HEK293 (cell line): ENCODE measurements at regions not wholly inside any gene's neighbourhood (a gene's known extent, or its start where the extent isn't known, plus 50 kb on each side); places are given as distances from the start of the nearest gene placed in this dataset.

Experiments
- CTCF ChIA-PET: fragments of 350-600 bp; formaldehyde crosslinking; extraction: SDS; loops from one replicate; lab custom pipeline; 2021; ENCODE audit warnings: antibody characterized with exemption; lab: Yijun Ruan, JAX
- POLR2A ChIA-PET: fragments of 300-600 bp; formaldehyde crosslinking; extraction: SDS; loops from one replicate; lab custom pipeline; 2020; ENCODE audit warnings: antibody characterized with exemption, inconsistent platforms; lab: Yijun Ruan, JAX
- H3K27ac ChIP-seq: fragments of 200-500 bp; sonication (Bioruptor generic); 2 replicates; pipeline ENCODE4 v1.5.1; 2014; ENCODE audit warnings: low read depth, low read length, control low read depth, inconsistent platforms; ENCODE audit errors: extremely low read depth
- H3K36me3 ChIP-seq, 2 experiments: fragments of 200-500 bp in 1 of 2; sonication (Bioruptor generic) in 1 of 2; 1 replicate in 1 of 2; 2 replicates in 1 of 2; pipeline ENCODE4 v1.5.1; 2014 to 2017; ENCODE audit warnings: inconsistent platforms in 2 of 2, low read length in 2 of 2; ENCODE audit not compliant: control insufficient read depth in 2 of 2, insufficient read depth in 1 of 2
- H3K4me1 ChIP-seq: fragments of 200-500 bp; sonication (Bioruptor generic); 2 replicates; pipeline ENCODE4 v1.5.1; 2014; ENCODE audit warnings: mild to moderate bottlenecking, low read length, inconsistent platforms; ENCODE audit not compliant: control insufficient read depth, insufficient read depth
- H3K4me3 ChIP-seq: 2 replicates; pipeline ENCODE4 v1.5.1; 2011; ENCODE audit warnings: low read depth, mild to moderate bottlenecking, control low read depth, low read length, moderate library complexity
- H3K9me3 ChIP-seq: fragments of 200-500 bp; sonication (Bioruptor generic); 2 replicates; pipeline ENCODE4 v1.5.1; 2014; ENCODE audit warnings: low read depth, low read length, inconsistent platforms; ENCODE audit not compliant: control insufficient read depth, insufficient read depth
- BCL6B ChIP-seq: fragments of 450-650 bp; formaldehyde crosslinking; IDR thresholded peaks from 2 replicates; pipeline ENCODE4 v1.5.1; 2017; ENCODE audit warnings: missing biosample characterization, missing genetic modification characterization
- INSM2 ChIP-seq: fragments of 450-650 bp; formaldehyde crosslinking; IDR thresholded peaks from 2 replicates; pipeline ENCODE4 v1.5.1; 2016; ENCODE audit warnings: missing biosample characterization, missing genetic modification characterization
- KLF16 ChIP-seq: fragments of 450-650 bp; formaldehyde crosslinking; IDR thresholded peaks from 2 replicates; pipeline ENCODE4 v1.5.1; 2017; ENCODE audit warnings: missing biosample characterization, missing genetic modification characterization
- OVOL3 ChIP-seq: fragments of 450-650 bp; formaldehyde crosslinking; IDR thresholded peaks from 2 replicates; pipeline ENCODE4 v1.5.1; 2016; ENCODE audit warnings: missing biosample characterization, missing genetic modification characterization
- PATZ1 ChIP-seq: fragments of 450-650 bp; formaldehyde crosslinking; IDR thresholded peaks from 2 replicates; pipeline ENCODE4 v1.5.1; 2016; ENCODE audit warnings: missing biosample characterization, missing genetic modification characterization
- SCRT1 ChIP-seq: fragments of 450-650 bp; formaldehyde crosslinking; IDR thresholded peaks from 2 replicates; pipeline ENCODE4 v1.5.1; 2016; ENCODE audit warnings: missing biosample characterization, missing genetic modification characterization, borderline replicate concordance
- SP2 ChIP-seq: fragments of 450-650 bp; formaldehyde crosslinking; IDR thresholded peaks from 2 replicates; pipeline ENCODE4 v1.5.1; 2016; ENCODE audit warnings: missing biosample characterization, missing genetic modification characterization
- ZFP37 ChIP-seq: fragments of 450-650 bp; formaldehyde crosslinking; IDR thresholded peaks from 2 replicates; pipeline ENCODE4 v1.5.1; 2016; ENCODE audit warnings: missing biosample characterization, missing genetic modification characterization
- ZNF202 ChIP-seq: fragments of 450-650 bp; formaldehyde crosslinking; IDR thresholded peaks from 2 replicates; pipeline ENCODE4 v1.5.1; 2016; ENCODE audit warnings: missing biosample characterization, missing genetic modification characterization, borderline replicate concordance
- ZNF324 ChIP-seq: fragments of 450-650 bp; formaldehyde crosslinking; IDR thresholded peaks from 2 replicates; pipeline ENCODE4 v1.5.1; 2016; ENCODE audit warnings: missing biosample characterization, missing genetic modification characterization
- ZNF548 ChIP-seq: fragments of 450-650 bp; formaldehyde crosslinking; IDR thresholded peaks from 2 replicates; pipeline ENCODE4 v1.5.1; 2016; ENCODE audit warnings: missing biosample characterization, missing genetic modification characterization
- ZNF571 ChIP-seq: fragments of 450-650 bp; formaldehyde crosslinking; IDR thresholded peaks from 2 replicates; pipeline ENCODE4 v1.5.0; 2017; ENCODE audit warnings: missing biosample characterization, missing genetic modification characterization
- ZNF596 ChIP-seq: fragments of 450-650 bp; IDR thresholded peaks from 2 replicates; pipeline ENCODE4 v1.5.0; 2018; ENCODE audit warnings: missing biosample characterization, mild to moderate bottlenecking, missing genetic modification characterization, moderate library complexity
- ZNF629 ChIP-seq: fragments of 450-650 bp; formaldehyde crosslinking; IDR thresholded peaks from 2 replicates; pipeline ENCODE4 v1.5.1; 2017; ENCODE audit warnings: missing biosample characterization, missing genetic modification characterization
- ZNF654 ChIP-seq: fragments of 450-650 bp; formaldehyde crosslinking; IDR thresholded peaks from 2 replicates; pipeline ENCODE4 v1.5.1; 2016; ENCODE audit warnings: low read depth, missing biosample characterization, missing genetic modification characterization
- ZSCAN5A ChIP-seq: fragments of 450-650 bp; formaldehyde crosslinking; IDR thresholded peaks from 2 replicates; pipeline ENCODE4 v1.5.1; 2016; ENCODE audit warnings: missing biosample characterization, missing genetic modification characterization
- ZXDB ChIP-seq: fragments of 450-650 bp; formaldehyde crosslinking; IDR thresholded peaks from 2 replicates; pipeline ENCODE4 v1.5.1; 2016; ENCODE audit warnings: missing biosample characterization, missing genetic modification characterization

- no peak for TF ChIP-seq BCL6B (tag by site-specific recombination)
These were observed 1714.3 kb upstream of the PCDH20 start (continued) for GRCh38 chr13:63129995-63130394.

- ChIA-PET POLR2A (no interaction called here), CTCF (no interaction called here)
These were observed 1713.1 kb upstream of the PCDH20 start for GRCh38 chr13:63128716-63129115.

GRCh38 chr13:63124863-63125262 lies 1709.2 kb upstream of the PCDH20 start:
- H3K27ac ChIP-seq = no peak overlapping the region
- H3K9me3 ChIP-seq = no peaks in the 10 kb centered on the region
- CTCF ChIA-PET = no interaction called here
- no peaks in the 10 kb centered on the region for H3K4me1 ChIP-seq
- no peak overlapping the region for H3K4me3 ChIP-seq
- H3K36me3 ChIP-seq = no peaks in the 10 kb centered on the region
- no peak for TF ChIP-seq OVOL3
- TF ChIP-seq ZNF596 (tag by site-specific recombination) = no peak
- no peak for TF ChIP-seq ZNF202
- peak; percentile 10; the same call in 1 of the 2 replicates for TF ChIP-seq ZNF654 (tag by site-specific recombination)
- TF ChIP-seq ZXDB = no peak
- TF ChIP-seq ZFP37 (tag by site-specific recombination) = no peak
- POLR2A ChIA-PET = no interaction called here

More at GRCh38 chr13:63128716-63129115, 1713.1 kb upstream of the PCDH20 start:
- H3K4me3 ChIP-seq = no peak overlapping the region
- TF ChIP-seq INSM2 = no peak
- no peak for TF ChIP-seq ZSCAN5A (tag by site-specific recombination)
- no peak for TF ChIP-seq ZNF571
- TF ChIP-seq PATZ1 (tag by site-specific recombination) = no peak
- TF ChIP-seq ZNF629 (tag by site-specific recombination) = no peak
- no peak for TF ChIP-seq ZNF324 (tag by site-specific recombination)
- no peak for TF ChIP-seq SP2 (tag by site-specific recombination)
- TF ChIP-seq BCL6B (tag by site-specific recombination) = no peak
- no peak for TF ChIP-seq SCRT1 (tag by site-specific recombination)
- TF ChIP-seq ZNF548 = no peak
- TF ChIP-seq KLF16 = no peak
- TF ChIP-seq, all 188 proteins: peak for 0
- Histone ChIP-seq H3K9me3 (no peaks in the 10 kb centered on the region), H3K36me3 (no peaks in the 10 kb centered on the region), H3K4me1 (no peaks in the 10 kb centered on the region), H3K27ac (no peak overlapping the region)
